COLO829 (cell line): ENCODE measurements at regions not wholly inside any gene's neighbourhood (a gene's known extent, or its start where the extent isn't known, plus 50 kb on each side); places are given as distances from the start of the nearest gene placed in this dataset.

Source experiments
- DNase-seq: peaks from one replicate; pipeline ENCODE4 v3.0.0; 2012; ENCODE audit warnings: low spot score

GRCh38 chr13:40302351-40302750 is 364.1 kb downstream of the FOXO1 start:
- no peak for DNase-seq

DNA sequence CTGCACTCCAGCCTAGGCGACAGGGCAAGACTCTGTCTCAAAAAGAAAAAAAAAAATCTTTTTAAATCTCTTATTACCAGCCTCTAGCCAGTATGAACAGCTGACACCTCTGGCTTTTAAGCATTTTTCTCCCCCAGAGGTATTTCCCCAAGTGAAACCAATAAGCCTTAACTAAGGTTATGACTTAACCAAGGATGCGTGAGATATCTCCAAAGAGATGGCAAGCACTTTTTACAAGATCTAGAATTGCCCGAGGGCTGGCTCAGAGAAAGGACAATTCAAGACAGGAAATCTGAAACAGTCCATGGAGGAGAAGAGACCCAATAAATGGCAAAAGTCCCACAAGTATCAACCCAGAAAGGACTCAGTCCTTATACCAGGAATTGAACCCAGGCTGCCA is 362.1 kb downstream of the FOXO1 start:
- DNase-seq = no peak

DNA sequence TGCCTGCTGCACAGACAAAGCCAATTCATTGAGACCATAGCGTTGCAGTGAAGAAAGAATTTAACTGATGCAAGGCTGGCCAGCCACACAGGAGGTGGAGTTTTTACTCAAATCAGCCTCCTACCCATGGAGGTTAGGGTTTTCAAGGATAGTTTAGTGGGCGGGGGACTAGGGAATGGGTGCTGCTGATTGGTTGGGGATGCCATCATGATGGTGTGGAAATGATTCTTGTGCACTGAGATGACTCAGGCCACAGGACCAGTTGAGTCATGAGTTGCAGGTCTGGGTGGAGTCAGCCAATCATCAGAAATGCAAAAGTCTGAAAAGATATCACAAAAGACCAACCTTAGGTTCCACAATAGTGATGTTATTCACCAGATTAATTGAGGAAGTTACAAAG is 359.6 kb downstream of the FOXO1 start:
- DNase-seq = no peak

- DNase-seq = no peak
These were observed 356.6 kb downstream of the FOXO1 start for GRCh38 chr13:40309881-40310280.

DNA sequence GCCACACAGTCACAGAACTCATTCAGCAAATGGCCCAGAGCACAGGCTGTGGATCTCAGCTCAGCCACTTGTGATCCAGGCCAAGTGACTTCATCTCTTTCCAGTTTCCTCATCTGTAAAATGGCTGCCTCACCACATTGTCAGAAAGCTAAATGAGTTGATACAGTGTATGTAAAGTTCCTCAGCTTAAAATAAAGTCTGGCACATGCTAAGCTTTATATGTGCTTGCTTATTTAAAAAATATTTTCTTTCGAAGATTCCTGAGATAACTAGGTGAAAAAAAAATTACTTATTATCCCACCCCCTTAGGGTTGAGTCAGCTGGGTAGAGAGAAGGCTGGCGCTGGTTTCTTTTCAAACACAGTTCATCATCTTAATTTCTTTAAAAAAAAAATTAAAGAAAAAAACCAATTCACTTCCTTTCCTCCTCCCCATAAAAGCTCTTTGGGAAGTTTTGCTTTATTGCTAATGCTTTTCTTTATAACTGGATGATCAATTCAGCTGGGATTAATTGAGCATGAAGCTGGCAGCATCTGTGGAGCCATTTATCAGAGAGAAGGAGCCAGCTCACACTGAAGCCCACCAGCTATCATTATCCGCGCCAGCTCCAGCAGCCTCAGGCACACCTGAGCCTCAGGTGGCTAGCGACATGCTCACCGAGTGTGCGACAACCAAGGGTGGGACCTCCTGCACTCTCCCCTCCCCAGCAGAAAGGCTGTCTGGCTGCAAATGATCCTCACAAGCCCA is 354.9 kb downstream of the FOXO1 start:
- no peak for DNase-seq

DNA sequence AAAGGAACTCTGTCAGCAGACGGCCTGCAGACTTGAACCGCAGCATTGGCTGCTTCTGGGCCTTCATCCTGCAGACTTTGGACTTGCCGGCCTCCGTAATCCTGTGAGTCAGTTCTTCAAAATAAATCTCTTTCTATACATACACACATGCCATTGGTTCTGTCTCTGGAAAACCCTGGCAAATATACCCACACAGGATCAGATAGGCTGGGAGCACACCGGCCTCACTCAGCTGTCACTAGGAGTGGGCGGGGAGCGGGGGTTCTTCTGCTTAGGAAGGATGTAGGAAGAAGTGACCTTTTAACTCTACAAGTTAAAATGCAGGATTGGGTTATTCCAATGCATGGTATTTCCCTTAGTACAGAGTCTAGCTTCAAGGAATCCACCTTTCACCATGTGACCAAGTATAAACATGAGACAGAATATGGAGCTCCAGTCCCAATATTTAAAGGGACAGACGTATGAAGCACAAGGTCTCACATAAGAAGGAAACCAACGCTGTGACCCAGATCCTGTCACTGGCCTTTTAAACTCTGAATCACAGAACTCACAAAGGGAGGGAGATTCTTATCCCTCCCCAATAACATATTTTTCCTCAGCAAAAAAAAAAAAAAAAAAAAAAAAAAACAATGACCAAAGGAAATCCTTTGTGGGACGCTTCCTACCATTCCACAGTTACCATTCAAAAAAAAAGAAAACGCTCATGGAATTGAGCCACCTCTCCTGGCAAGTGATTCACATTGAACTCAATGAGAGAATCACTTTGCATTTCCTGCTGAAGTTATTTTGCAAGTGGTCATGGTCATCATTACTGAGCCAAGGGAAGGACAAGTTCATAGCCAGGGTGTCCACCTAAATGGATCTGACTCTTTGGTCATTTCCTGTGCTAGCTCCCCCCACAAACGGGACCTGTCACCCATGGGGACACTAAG is 352.9 kb downstream of the FOXO1 start:
- peak; percentile 9 for DNase-seq

- no peak for DNase-seq
These were observed 350.9 kb downstream of the FOXO1 start for GRCh38 chr13:40315416-40316064.

DNA sequence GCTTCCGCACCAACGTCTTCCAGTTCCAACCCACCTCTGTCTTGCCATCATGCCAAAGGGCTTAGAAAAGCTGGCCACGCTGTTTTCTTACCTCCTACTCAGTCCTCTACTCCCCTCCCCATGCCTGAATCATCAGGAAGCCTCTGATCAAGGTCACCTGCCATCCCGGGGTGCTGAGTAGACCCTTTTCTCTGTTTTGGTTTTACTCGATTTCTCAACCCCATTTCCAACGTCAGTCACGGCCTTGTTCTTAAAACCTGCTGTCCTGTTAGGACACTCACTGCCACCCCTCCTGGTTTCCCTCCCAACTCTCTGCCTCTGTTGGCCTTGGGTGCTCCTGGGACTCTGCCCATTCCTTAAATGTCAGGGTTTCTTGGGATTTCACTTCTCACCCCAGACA is 350.1 kb downstream of the FOXO1 start:
- DNase-seq = no peak

DNA sequence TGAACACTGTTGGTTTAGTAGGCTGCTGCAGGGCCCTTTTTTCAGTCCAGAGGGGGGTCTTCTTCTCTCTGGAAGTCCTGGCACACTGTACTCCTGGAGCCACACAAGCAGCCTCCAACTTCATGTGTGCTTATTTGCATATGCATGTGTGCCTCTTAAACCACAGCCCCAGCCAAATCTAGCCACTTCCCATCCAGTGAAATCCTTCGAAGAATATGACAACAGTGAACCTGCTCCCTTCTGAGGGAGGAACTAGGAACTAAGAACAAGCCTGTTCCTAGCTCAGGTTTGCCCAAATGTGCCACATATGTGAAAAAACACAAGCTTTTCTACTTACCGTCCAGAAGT is 348.5 kb downstream of the FOXO1 start:
- DNase-seq = no peak

DNA sequence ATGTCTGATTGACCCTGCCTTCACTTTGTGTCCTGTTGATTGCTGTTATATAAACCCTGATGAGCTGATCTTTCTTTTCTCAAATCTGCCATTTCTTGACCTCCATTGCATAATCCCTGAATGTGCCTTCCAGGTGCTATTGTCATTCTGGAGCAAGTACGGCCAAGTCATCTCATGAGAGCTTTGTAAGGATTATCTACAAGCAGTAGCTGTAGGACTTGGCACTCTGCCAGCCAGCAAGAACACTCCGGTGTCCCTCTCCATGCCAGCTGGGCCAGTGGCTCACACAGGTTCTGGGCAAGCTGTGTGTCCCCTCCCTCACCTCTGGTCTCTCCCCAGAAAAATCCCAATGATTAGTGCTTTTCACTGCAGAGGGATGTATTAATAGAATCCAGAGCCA is 348.1 kb downstream of the FOXO1 start:
- DNase-seq = no peak

DNA sequence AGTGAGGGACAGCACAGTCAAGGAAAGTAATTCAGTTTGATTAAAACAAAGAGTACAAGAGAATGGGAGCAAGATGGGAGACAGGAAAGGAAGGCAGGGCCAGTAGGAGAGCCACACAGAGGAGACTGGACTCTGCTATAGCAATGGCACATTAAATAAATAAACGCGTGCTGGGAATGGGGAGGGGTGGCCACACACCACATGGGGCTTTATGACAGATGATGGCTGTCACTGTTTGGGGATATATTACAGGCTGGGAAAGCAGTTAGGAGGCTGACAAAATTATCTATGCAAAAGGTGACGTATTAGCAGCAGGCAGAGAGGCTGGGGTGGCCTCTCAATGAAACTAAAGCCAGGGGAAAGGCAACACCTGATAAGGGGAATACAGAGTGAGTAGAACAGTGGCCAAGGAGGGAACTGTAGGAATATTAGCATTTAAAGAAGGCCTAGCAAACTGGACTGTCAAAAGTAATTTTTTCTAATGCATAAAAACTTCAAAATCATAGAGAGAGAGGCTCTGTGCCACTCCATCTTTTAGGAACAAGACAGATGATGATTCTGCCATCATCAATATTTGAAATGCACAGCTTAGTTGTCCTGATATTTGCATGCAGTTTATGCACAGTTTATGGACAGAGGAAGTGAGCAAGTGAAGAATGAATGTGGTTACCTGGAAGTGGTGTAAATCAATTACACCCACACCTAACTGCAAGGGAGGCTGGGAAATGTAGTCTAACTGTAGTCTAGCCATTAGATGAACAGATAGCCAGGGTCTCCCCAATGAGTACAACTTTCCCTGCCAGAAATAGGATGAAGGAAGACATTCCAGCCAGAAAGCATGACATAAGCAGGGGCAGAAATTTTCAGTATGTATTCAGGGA is 346.5 kb downstream of the FOXO1 start:
- no peak for DNase-seq

DNA sequence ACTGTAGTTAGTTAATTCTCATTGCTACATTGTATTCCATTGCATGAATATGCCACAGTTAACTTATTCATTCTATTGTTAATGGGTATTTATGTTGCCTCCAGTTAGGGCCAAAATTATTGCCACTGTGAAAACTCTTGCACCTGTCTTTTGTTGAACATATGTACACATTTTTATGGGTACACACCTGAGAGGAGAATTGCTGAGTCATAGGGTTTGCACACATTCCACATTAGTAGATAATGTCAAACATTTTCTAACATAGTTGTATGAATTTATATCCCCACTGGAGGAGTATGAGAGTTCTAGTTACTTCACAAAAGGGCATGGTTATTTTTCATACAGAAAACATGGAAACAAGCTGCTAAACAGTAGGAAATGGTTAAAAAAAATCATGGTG is 338.4 kb downstream of the FOXO1 start:
- DNase-seq = no peak

DNA sequence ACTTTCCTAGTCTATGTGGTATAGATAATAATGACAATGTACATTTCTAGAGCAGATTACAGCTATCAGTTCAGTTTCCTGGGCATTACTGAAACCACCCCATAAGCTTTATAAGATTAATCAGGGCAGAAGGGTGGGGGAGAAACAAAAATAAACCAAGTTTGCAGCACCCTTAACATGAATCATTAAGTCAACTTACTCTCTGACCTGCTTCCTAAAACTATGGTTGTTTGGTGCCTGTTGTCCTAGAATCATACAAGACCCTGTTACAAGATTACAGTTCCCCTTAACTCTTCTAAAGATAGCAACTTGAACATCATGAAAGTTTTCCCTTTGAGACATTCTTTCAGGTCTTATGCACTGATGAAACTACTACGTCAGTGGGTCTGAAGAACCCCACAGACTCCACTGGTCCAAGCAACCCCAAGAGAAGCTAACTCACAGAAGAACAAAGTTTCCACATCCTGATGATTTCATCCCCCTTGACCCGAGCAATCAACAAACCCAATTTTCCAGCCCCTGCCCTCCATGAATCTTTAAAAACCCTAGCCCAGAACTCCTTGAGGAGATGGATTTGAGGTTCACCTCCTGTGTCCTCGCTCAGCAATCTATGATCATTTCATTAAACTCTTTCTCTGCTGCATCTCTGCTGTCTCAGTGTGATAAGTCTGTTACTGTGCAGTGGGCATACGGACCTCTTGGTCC is 336.5 kb downstream of the FOXO1 start:
- no peak for DNase-seq

- DNase-seq = no peak
These were observed 335.5 kb downstream of the FOXO1 start for GRCh38 chr13:40330950-40331349.

- DNase-seq = no peak
These were observed 334.6 kb downstream of the FOXO1 start for GRCh38 chr13:40331802-40332201.

DNA sequence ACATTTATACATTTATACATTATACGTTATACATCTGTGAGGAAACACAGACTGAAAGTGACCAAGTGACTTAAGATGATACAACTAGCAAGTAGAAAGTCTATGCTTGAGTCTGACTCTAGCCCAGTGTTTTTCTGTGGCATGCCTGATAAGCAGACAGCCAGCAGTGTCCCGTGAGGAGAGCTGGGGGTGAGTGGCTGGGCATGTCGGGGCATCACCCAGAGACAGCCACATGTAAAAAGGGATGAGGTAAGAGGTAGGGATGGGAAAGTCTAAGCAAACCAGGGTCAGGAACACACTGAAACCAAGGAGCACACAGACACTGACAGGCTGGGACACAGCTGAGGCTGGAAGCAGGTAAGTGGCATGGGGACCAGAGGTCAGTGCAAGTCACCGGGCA is 333.2 kb downstream of the FOXO1 start:
- DNase-seq = no peak

GRCh38 chr13:40334031-40334430 is 332.4 kb downstream of the FOXO1 start:
- no peak for DNase-seq

DNA sequence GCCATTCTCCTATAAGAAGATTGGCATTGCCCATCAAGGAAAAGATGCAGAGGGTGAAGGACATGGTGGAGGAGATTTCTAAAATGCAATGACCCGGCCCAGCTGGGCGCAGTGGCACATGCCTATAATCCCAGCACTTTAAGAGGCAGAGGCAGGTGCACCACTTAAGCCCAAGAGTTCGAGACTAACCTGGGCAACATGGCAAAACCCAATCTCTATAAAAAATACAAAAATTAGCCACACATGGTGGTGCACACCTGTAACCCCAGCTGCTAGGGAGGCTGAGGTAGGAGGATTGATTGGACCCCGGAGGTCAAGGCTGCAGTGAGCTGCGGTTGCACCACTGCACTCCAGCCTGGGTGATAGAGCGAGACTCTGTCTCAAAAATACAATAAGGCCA is 331.8 kb downstream of the FOXO1 start:
- no peak for DNase-seq

- no peak for DNase-seq
These were observed 329.9 kb downstream of the FOXO1 start for GRCh38 chr13:40336228-40337221.

GRCh38 chr13:40337651-40338050 is 328.8 kb downstream of the FOXO1 start:
- DNase-seq = no peak
